ENCODE measurements at regions not wholly inside any gene's neighbourhood (a gene's known extent, or its start where the extent isn't known, plus 50 kb on each side); places are given as distances from the start of the nearest gene placed in this dataset.

DNA sequence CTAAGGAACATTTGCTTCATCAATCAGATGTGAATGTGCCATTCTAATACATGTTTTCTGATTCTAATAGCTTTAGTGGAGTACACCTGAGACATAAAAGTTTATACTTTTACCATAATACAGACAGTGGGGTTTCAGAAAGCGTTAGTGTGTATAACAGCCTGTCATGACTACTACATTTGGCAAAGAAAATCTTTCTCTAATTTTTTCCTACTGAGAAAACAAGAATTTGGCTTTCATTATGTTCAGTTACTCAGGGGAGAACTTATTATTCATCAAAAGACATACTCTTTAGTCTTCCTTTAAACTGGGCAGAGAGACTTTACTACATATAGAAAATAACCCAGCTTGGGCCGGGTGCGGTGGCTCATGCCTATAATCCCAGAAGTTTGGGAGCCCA is 104.9 kb downstream of the PCDH18 start:
- TF ChIP-seq, protein P1, sequence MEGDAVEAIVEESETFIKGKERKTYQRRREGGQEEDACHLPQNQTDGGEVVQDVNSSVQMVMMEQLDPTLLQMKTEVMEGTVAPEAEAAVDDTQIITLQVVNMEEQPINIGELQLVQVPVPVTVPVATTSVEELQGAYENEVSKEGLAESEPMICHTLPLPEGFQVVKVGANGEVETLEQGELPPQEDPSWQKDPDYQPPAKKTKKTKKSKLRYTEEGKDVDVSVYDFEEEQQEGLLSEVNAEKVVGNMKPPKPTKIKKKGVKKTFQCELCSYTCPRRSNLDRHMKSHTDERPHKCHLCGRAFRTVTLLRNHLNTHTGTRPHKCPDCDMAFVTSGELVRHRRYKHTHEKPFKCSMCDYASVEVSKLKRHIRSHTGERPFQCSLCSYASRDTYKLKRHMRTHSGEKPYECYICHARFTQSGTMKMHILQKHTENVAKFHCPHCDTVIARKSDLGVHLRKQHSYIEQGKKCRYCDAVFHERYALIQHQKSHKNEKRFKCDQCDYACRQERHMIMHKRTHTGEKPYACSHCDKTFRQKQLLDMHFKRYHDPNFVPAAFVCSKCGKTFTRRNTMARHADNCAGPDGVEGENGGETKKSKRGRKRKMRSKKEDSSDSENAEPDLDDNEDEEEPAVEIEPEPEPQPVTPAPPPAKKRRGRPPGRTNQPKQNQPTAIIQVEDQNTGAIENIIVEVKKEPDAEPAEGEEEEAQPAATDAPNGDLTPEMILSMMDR (IDR thresholded peaks at IDR 0.05): no peak
- no peak for TF ChIP-seq EZH2phosphoT487 (IDR thresholded peaks at IDR 0.05)
